ENCODE measurements at regions not wholly inside any gene's neighbourhood (a gene's known extent, or its start where the extent isn't known, plus 50 kb on each side); places are given as distances from the start of the nearest gene placed in this dataset.

DNA sequence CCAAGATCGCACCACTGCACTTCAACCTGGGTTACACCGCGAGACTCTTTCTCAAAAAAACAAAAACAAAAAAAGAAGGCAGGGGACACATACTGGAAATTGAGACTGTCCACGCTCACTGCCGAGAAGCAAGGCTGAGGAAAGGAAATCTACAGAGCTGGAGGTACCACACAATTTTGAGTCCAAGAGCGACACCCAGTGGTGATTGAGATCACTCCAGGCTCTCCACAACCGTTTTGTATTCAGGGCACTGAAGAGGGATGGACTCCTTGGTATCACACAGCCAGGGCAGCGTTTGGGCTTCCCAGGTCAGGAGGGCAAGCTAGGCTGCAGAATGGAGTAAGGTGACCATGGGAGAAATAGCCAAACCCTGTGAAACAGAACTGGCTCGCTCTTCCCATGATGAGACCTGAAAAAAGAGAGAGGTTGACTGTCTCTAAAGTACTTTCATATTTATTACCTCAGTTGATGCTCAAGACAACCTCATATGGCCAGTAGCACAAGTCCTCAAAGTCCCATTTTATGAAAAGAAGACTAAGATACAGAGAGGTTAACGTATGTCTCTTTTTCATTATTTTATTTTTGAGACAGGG lies 74.5 kb upstream of the YPEL5 start:
- 34 to 36% methylated on average over 8 to 10 of the region's 10 CpGs for WGBS, 2 experiments (ENCODE audit: insufficient coverage in 1 of 2, insufficient read length in 1 of 2)
- TF ChIP-seq, protein P1, sequence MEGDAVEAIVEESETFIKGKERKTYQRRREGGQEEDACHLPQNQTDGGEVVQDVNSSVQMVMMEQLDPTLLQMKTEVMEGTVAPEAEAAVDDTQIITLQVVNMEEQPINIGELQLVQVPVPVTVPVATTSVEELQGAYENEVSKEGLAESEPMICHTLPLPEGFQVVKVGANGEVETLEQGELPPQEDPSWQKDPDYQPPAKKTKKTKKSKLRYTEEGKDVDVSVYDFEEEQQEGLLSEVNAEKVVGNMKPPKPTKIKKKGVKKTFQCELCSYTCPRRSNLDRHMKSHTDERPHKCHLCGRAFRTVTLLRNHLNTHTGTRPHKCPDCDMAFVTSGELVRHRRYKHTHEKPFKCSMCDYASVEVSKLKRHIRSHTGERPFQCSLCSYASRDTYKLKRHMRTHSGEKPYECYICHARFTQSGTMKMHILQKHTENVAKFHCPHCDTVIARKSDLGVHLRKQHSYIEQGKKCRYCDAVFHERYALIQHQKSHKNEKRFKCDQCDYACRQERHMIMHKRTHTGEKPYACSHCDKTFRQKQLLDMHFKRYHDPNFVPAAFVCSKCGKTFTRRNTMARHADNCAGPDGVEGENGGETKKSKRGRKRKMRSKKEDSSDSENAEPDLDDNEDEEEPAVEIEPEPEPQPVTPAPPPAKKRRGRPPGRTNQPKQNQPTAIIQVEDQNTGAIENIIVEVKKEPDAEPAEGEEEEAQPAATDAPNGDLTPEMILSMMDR (conservative IDR thresholded peaks at IDR 0.05), result peak; percentile 88
- Histone ChIP-seq H3K27me3 (ENCODE audit: control insufficient read depth, insufficient read depth, low read length, poor library complexity, severe bottlenecking) (no peaks in the 10 kb centered on the region), H3K4me3 (ENCODE audit: low read length) (no peak overlapping the region), H3K27ac (ENCODE audit: low read depth, low read length) (no peak overlapping the region), H3K4me1 (ENCODE audit: control insufficient read depth, insufficient read depth, low read length) (peaks cover 3% of the 10 kb centered on the region), H3K9ac (ENCODE audit: extremely low read depth, low read length, poor library complexity, severe bottlenecking) (no peak overlapping the region), H3K36me3 (ENCODE audit: control insufficient read depth, insufficient read depth, low read length) (no peaks in the 10 kb centered on the region), H3K9me3 (ENCODE audit: control insufficient read depth, low read length) (no peaks in the 10 kb centered on the region)
- peaks cover 5% of the 10 kb centered on the region for H3K27me3 Mint-ChIP-seq (ENCODE audit: insufficient read depth)
- H3K4me1 Mint-ChIP-seq, result peaks cover 5% of the 10 kb centered on the region
- peak; percentile 93 for DNase-seq
- H3K4me3 Mint-ChIP-seq, result no peak overlapping the region
- no peaks in the 10 kb centered on the region for H3K36me3 Mint-ChIP-seq (ENCODE audit: low read depth)
- H3K27ac Mint-ChIP-seq, result no peak overlapping the region
- H3K9me3 Mint-ChIP-seq, result no peaks in the 10 kb centered on the region

DNA sequence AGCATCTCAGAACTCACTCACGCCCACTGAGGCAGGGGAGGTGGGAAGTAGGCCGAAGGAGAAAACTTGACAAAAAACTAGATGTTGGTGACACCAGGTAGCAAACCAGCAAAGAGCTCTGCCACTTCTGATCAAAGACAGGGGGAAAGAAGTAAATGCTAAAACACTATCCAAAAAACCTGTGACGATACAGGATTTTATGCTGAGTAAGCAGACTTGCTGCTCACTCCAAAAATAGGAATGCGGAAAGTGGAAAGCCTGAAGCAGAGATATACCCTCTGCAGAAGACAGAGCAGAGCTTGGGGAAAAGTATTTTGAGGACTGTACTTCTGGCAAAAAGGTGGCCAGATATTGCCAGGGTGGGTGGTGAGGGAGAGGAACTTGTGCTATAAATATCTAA lies 73.3 kb upstream of the YPEL5 start:
- Histone ChIP-seq H3K27ac (ENCODE audit: low read depth, low read length) (no peak overlapping the region), H3K27me3 (ENCODE audit: control insufficient read depth, insufficient read depth, low read length, poor library complexity, severe bottlenecking) (no peaks in the 10 kb centered on the region), H3K9me3 (ENCODE audit: control insufficient read depth, low read length) (no peaks in the 10 kb centered on the region), H3K36me3 (ENCODE audit: control insufficient read depth, insufficient read depth, low read length) (no peaks in the 10 kb centered on the region), H3K9ac (ENCODE audit: extremely low read depth, low read length, poor library complexity, severe bottlenecking) (no peak overlapping the region), H3K4me3 (ENCODE audit: low read length) (no peak overlapping the region), H3K4me1 (ENCODE audit: control insufficient read depth, insufficient read depth, low read length) (peaks cover 3% of the 10 kb centered on the region)
- H3K27ac Mint-ChIP-seq, result no peak overlapping the region
- DNase-seq, result no peak
- H3K4me3 Mint-ChIP-seq, result no peak overlapping the region
- H3K9me3 Mint-ChIP-seq, result no peaks in the 10 kb centered on the region
- no peaks in the 10 kb centered on the region for H3K36me3 Mint-ChIP-seq (ENCODE audit: low read depth)
- peaks cover 5% of the 10 kb centered on the region for H3K4me1 Mint-ChIP-seq
- 93 to 97% methylated on average over 3 to 4 of the region's 4 CpGs for WGBS, 2 experiments (ENCODE audit: insufficient coverage in 1 of 2, insufficient read length in 1 of 2)
- peaks cover 5% of the 10 kb centered on the region for H3K27me3 Mint-ChIP-seq (ENCODE audit: insufficient read depth)
- TF ChIP-seq, protein P1 (conservative IDR thresholded peaks at IDR 0.05), result no peak

DNA sequence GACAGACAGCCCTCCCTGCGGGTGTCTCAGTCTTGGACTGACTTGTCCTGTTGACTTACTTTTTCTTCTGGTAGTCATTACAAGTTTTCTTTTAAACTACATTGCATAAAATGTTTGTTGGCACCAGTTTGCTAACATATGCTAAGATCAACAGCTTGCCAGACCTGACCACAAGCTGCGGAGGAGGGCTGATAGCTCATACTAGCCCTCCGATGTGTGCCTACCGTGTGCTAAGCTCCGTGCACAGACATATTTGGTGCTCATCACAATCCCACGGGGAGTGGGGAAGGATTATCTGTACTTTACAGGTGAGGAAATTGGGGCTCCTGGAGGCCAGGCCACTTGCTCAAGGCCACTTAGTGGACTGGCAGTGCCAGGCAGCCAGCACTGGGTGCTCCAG lies 72.8 kb upstream of the YPEL5 start:
- WGBS, 2 experiments (ENCODE audit: insufficient coverage in 1 of 2, insufficient read length in 1 of 2), result 90 to 97% methylated on average over 6 of the region's 6 CpGs

More for the DNA sequence above, 72.8 kb upstream of the YPEL5 start:
- H3K27ac ChIP-seq (ENCODE audit: low read depth, low read length), result no peak overlapping the region
- Mint-ChIP-seq H3K36me3 (ENCODE audit: low read depth) (no peaks in the 10 kb centered on the region), H3K4me1 (peaks cover 5% of the 10 kb centered on the region), H3K27ac (no peak overlapping the region), H3K4me3 (no peak overlapping the region), H3K27me3 (ENCODE audit: insufficient read depth) (peaks cover 4% of the 10 kb centered on the region), H3K9me3 (no peaks in the 10 kb centered on the region)
- no peaks in the 10 kb centered on the region for H3K27me3 ChIP-seq (ENCODE audit: control insufficient read depth, insufficient read depth, low read length, poor library complexity, severe bottlenecking)
- H3K4me1 ChIP-seq (ENCODE audit: control insufficient read depth, insufficient read depth, low read length), result peaks cover 3% of the 10 kb centered on the region
- no peaks in the 10 kb centered on the region for H3K9me3 ChIP-seq (ENCODE audit: control insufficient read depth, low read length)
- H3K36me3 ChIP-seq (ENCODE audit: control insufficient read depth, insufficient read depth, low read length), result no peaks in the 10 kb centered on the region
- DNase-seq, result no peak
- TF ChIP-seq, protein P1 (conservative IDR thresholded peaks at IDR 0.05), result no peak
- no peak overlapping the region for H3K9ac ChIP-seq (ENCODE audit: extremely low read depth, low read length, poor library complexity, severe bottlenecking)
- no peak overlapping the region for H3K4me3 ChIP-seq (ENCODE audit: low read length)

Measured in endodermal cell (in vitro differentiated cells).